HEK293 (cell line): ENCODE measurements at regions not wholly inside any gene's neighbourhood (a gene's known extent, or its start where the extent isn't known, plus 50 kb on each side); places are given as distances from the start of the nearest gene placed in this dataset.

ENCODE experiments used
- YY1 ChIP-seq: fragments of 450-650 bp; formaldehyde crosslinking; IDR thresholded peaks from 2 replicates; pipeline ENCODE4 v1.5.1; 2018; ENCODE audit warnings: missing biosample characterization, missing genetic modification characterization
- ZBTB7A ChIP-seq: fragments of 450-650 bp; formaldehyde crosslinking; IDR thresholded peaks from 2 replicates; pipeline ENCODE4 v1.5.1; 2016; ENCODE audit warnings: low read depth, missing biosample characterization, missing genetic modification characterization
- ZNF140 ChIP-seq: fragments of 450-650 bp; formaldehyde crosslinking; IDR thresholded peaks from 2 replicates; pipeline ENCODE4 v1.5.1; 2016; ENCODE audit warnings: missing biosample characterization, missing genetic modification characterization
- ZNF214 ChIP-seq: fragments of 450-650 bp; formaldehyde crosslinking; IDR thresholded peaks from 2 replicates; pipeline ENCODE4 v1.5.1; 2017; ENCODE audit warnings: missing biosample characterization, mild to moderate bottlenecking, missing genetic modification characterization, borderline replicate concordance
- ZNF274 ChIP-seq, 2 experiments: fragments of 200-500 bp in 1 of 2; fragments of 450-650 bp in 1 of 2; sonication (Bioruptor generic) in 1 of 2; formaldehyde crosslinking in 1 of 2; IDR thresholded peaks; 2 replicates each; pipeline versions ENCODE4 v1.5.1 to v1.6.1; 2014 to 2016; ENCODE audit warnings: borderline replicate concordance in 1 of 2, inconsistent platforms in 1 of 2, low read length in 1 of 2, missing biosample characterization in 1 of 2, missing genetic modification characterization in 1 of 2
- ZNF501 ChIP-seq: fragments of 450-650 bp; formaldehyde crosslinking; IDR thresholded peaks from 2 replicates; pipeline ENCODE4 v1.5.1; 2016; ENCODE audit warnings: missing biosample characterization, missing genetic modification characterization
- ZNF830 ChIP-seq: fragments of 450-650 bp; IDR thresholded peaks from 2 replicates; pipeline ENCODE4 v1.5.0; 2018; ENCODE audit warnings: missing biosample characterization, missing genetic modification characterization, low read depth, mild to moderate bottlenecking, moderate library complexity
- ZXDB ChIP-seq: fragments of 450-650 bp; formaldehyde crosslinking; IDR thresholded peaks from 2 replicates; pipeline ENCODE4 v1.5.1; 2016; ENCODE audit warnings: missing biosample characterization, missing genetic modification characterization
- TF ChIP-seq, protein P1 (sequence below): fragments of 450-650 bp; formaldehyde crosslinking; IDR thresholded peaks from 2 replicates; pipeline ENCODE4 v1.5.1; 2016; ENCODE audit warnings: missing biosample characterization, missing genetic modification characterization
- TF ChIP-seq, protein P2 (sequence below): fragments of 450-650 bp; formaldehyde crosslinking; IDR thresholded peaks from 2 replicates; pipeline ENCODE4 v1.5.1; 2016; ENCODE audit warnings: missing biosample characterization, missing genetic modification characterization
- TF ChIP-seq, protein P3 (sequence below): sonication (generic); formaldehyde crosslinking; IDR thresholded peaks from 2 replicates; pipeline ENCODE4 v1.8.1; 2022; ENCODE audit warnings: mild to moderate bottlenecking, moderate library complexity, missing genetic modification reagents

DNA sequence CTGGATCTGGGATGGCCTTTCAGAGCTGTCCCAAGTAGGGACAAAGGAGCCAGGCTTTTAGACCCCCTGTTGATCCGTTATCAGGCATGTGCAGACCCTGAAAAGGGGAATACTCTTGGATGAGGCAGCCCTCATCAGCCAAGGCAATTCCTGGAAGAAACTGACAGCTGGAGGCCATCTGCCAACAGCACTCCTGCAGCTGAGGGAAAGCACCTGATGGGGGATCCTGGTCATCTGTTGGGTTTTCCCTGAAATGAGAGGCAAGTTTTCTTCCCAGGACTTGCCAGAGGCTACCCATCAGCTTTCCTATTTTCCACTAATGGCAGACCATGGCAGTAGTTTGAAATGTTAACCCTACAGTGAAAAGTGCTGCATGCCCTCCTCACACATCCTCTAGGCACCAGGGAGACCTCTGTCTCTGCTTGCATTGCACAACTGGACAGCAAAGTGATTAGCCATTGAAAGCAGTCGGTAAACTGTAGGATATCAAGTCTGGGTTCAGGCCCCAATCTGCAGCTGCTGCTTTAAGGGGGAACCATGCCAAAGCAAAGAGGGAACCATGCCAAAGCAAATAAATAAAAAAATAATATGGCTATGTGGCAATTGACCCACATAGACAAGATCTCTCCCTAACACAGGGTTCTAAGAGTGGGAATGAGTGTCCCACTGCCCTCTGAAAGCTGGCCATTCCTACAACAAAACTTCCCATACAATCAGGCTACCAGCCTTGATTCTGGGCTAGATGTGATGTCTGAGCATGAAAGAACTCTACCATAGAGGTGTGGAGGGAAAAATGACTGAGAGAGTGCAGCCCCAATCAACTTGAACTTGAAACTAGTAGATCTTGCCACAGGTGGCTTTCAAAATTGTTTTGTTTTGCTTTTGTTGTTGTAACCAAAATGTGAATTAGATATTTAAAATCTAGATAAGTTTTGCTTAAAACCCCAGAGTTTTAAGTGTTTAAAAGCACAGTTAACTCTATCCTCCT lies 232.0 kb upstream of the STT3B start:
- TF ChIP-seq, protein P1, sequence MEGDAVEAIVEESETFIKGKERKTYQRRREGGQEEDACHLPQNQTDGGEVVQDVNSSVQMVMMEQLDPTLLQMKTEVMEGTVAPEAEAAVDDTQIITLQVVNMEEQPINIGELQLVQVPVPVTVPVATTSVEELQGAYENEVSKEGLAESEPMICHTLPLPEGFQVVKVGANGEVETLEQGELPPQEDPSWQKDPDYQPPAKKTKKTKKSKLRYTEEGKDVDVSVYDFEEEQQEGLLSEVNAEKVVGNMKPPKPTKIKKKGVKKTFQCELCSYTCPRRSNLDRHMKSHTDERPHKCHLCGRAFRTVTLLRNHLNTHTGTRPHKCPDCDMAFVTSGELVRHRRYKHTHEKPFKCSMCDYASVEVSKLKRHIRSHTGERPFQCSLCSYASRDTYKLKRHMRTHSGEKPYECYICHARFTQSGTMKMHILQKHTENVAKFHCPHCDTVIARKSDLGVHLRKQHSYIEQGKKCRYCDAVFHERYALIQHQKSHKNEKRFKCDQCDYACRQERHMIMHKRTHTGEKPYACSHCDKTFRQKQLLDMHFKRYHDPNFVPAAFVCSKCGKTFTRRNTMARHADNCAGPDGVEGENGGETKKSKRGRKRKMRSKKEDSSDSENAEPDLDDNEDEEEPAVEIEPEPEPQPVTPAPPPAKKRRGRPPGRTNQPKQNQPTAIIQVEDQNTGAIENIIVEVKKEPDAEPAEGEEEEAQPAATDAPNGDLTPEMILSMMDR (tag by site-specific recombination) = no peak
- no peak for TF ChIP-seq ZNF830
- TF ChIP-seq, protein P2, sequence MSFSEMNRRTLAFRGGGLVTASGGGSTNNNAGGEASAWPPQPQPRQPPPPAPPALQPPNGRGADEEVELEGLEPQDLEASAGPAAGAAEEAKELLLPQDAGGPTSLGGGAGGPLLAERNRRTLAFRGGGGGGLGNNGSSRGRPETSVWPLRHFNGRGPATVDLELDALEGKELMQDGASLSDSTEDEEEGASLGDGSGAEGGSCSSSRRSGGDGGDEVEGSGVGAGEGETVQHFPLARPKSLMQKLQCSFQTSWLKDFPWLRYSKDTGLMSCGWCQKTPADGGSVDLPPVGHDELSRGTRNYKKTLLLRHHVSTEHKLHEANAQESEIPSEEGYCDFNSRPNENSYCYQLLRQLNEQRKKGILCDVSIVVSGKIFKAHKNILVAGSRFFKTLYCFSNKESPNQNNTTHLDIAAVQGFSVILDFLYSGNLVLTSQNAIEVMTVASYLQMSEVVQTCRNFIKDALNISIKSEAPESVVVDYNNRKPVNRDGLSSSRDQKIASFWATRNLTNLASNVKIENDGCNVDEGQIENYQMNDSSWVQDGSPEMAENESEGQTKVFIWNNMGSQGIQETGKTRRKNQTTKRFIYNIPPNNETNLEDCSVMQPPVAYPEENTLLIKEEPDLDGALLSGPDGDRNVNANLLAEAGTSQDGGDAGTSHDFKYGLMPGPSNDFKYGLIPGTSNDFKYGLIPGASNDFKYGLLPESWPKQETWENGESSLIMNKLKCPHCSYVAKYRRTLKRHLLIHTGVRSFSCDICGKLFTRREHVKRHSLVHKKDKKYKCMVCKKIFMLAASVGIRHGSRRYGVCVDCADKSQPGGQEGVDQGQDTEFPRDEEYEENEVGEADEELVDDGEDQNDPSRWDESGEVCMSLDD (tag by site-specific recombination) = no peak
- no peak for TF ChIP-seq ZXDB
- TF ChIP-seq ZNF501 (tag by site-specific recombination) = no peak
- TF ChIP-seq ZNF214 (tag by site-specific recombination) = no peak
- no peak for TF ChIP-seq ZBTB7A
- TF ChIP-seq, protein P3, sequence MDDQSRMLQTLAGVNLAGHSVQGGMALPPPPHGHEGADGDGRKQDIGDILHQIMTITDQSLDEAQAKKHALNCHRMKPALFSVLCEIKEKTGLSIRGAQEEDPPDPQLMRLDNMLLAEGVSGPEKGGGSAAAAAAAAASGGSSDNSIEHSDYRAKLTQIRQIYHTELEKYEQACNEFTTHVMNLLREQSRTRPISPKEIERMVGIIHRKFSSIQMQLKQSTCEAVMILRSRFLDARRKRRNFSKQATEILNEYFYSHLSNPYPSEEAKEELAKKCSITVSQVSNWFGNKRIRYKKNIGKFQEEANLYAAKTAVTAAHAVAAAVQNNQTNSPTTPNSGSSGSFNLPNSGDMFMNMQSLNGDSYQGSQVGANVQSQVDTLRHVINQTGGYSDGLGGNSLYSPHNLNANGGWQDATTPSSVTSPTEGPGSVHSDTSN (CRISPR knock-in tag) = no peak
- TF ChIP-seq ZNF274 (IDR thresholded peaks at IDR 0.05; ENCODE audit: low read length) = no peak
- no peak for TF ChIP-seq ZNF274 (tag by site-specific recombination; IDR thresholded peaks at IDR 0.05; ENCODE audit: borderline replicate concordance)
- TF ChIP-seq ZNF140 (tag by site-specific recombination) = no peak
- TF ChIP-seq YY1 = no peak
